GM12874 (cell line): ENCODE measurements at regions not wholly inside any gene's neighbourhood (a gene's known extent, or its start where the extent isn't known, plus 50 kb on each side); places are given as distances from the start of the nearest gene placed in this dataset.

Experiments
- CTCF ChIP-seq: IDR thresholded peaks from 2 replicates; pipeline ENCODE4 v1.5.1; 2011; ENCODE audit warnings: low read depth, mild to moderate bottlenecking, control low read depth, low read length, moderate library complexity; ENCODE audit not compliant: insufficient read depth

GRCh38 chr3:115224687-115225086 is 77.6 kb upstream of the ZBTB20 start:
- TF ChIP-seq CTCF: no peak

DNA sequence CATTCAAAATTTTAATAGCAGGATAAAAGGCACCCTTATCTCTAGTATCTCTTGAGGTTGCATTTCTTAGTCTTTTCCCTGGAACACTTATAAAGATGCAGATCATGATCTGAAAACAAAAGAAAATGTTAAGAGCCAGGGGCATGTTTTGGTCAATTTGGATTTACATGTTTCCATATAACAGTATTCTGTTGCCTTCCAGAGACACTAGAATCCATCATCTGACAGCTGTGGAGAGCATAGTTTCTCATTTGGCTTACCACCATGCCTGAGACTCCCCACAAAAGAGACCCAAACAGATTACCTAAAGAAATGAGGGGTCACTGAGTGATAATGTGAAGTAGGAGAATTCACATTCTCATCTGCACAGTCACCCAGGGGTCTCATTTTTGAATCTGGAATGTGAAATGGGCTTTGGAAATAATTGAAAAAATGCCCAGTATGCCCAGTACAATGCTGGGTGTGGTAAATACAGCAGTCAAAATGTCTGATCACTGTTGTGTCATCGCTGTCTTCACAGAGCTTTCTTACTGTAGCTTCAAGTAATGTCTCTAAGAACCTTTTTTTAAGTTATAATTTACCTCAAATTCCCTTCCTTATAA is 79.9 kb upstream of the ZBTB20 start:
- TF ChIP-seq CTCF: no peak

DNA sequence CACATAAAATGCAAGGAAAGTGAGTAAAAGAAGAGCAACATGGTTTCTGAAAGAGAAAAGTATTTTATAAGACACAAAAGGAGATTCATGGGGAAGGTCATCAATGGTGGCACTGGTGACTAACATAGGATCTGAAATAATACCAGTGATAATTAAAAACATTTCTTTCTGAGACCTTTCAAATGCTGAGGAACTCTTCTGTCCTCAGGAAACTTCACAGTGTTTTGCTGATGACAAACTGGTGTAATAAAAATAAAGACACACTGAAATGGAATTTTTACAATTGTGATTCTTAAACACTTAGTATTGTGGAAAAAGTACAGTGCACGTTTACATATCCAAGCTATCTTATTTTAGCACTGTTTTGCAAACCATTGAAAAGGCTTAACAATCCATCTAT is 80.4 kb upstream of the ZBTB20 start:
- TF ChIP-seq CTCF: no peak

DNA sequence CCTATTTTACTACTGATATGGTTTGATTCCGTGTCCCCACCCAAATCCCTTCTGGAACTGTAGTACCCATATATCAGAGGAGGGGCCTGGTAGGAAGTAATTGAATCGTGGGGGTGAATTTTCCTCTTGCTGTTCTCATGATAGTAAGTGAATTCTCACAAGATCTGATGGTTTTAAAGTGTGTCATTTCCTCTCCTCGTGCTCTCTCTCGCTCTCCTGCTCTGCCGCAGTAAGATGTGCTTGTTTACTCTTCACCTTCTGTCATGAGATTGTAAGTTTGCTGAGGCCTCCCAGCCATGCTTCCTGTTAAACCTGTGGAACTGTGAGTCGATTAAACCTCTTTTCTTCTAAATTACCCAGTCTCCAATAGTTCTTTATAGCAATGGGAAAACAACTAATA is 81.2 kb upstream of the ZBTB20 start:
- no peak for TF ChIP-seq CTCF

DNA sequence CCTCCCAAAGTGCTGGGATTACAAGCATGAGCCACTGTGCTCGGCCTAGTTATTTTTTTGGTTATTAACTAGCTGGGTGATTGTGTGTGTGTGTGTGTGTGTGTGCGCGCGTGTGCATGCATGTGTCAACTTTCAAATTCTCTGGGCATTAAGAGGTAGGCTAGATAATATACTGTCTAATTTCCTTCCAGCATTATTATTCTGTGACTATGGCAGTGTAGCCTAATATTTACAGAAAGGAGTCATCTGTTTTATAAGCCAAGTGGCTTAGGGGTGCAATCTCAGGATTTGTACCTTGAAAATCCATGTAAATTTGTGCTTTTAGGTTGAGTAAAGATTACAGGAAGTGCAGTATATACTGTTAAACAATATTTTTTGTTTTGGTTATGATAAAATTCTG is 85.1 kb upstream of the ZBTB20 start:
- no peak for TF ChIP-seq CTCF

DNA sequence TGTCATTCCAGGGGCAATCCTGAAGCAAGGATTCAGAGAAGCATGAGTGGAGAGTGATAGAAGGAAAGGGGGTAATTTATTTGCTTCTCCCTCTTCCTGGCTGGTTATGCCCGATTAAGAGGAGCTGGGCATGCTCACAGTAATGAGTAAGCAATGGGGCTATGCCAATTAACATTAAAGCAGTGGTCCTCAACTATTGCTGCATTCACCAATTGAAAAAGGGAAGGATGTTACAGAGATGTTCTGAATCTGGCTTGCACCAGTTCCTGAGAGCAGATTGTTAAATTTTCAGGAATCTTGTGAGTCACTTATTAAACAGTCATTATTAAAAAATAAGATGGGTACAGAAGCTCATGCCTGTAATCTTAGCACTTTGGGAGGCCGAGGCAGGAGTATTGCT is 85.9 kb upstream of the ZBTB20 start:
- no peak for TF ChIP-seq CTCF

GRCh38 chr3:115236496-115236895 is 89.4 kb upstream of the ZBTB20 start:
- no peak for TF ChIP-seq CTCF
